ENCODE measurements at regions not wholly inside any gene's neighbourhood (a gene's known extent, or its start where the extent isn't known, plus 50 kb on each side); places are given as distances from the start of the nearest gene placed in this dataset.

- no peak for TF ChIP-seq FOXM1 (IDR thresholded peaks at IDR 0.05; ENCODE audit: borderline replicate concordance)
- ChIA-PET CTCF (no interaction called here), POLR2A (no interaction called here)
- no peak for DNase-seq (ENCODE audit: extremely low spot score)
These were observed 1487.0 kb upstream of the FLRT2 start for GRCh38 chr14:84042992-84043391.

- POLR2A ChIA-PET: no interaction called here
- no peak for TF ChIP-seq HDGF (IDR thresholded peaks at IDR 0.05; ENCODE audit: borderline replicate concordance)
- TF ChIP-seq NFRKB (IDR thresholded peaks at IDR 0.05): no peak
- no peak for TF ChIP-seq ARNT (IDR thresholded peaks at IDR 0.05)
- TF ChIP-seq SUZ12 (IDR thresholded peaks at IDR 0.05): no peak
- no peak for TF ChIP-seq PKNOX1 (IDR thresholded peaks at IDR 0.05)
- no peak for TF ChIP-seq CTBP1 (IDR thresholded peaks at IDR 0.05; ENCODE audit: borderline replicate concordance)
- TF ChIP-seq FOXK2 (IDR thresholded peaks at IDR 0.05): no peak
- TF ChIP-seq BHLHE40 (IDR thresholded peaks at IDR 0.05; ENCODE audit: borderline replicate concordance): no peak
- no peak for DNase-seq (ENCODE audit: extremely low spot score)
- CTCF ChIA-PET: no interaction called here
These were observed 1465.4 kb upstream of the FLRT2 start for GRCh38 chr14:84064316-84065125.

- ChIA-PET POLR2A (no interaction called here), CTCF (no interaction called here)
- no peak for DNase-seq (ENCODE audit: extremely low spot score)
- TF ChIP-seq FOXM1 (IDR thresholded peaks at IDR 0.05; ENCODE audit: borderline replicate concordance) (no peak), SP1 (IDR thresholded peaks at IDR 0.05) (no peak), CTBP1 (IDR thresholded peaks at IDR 0.05; ENCODE audit: borderline replicate concordance) (no peak), ARNT (IDR thresholded peaks at IDR 0.05) (no peak), BHLHE40 (IDR thresholded peaks at IDR 0.05; ENCODE audit: borderline replicate concordance) (no peak), ZNF384 (IDR thresholded peaks at IDR 0.05) (no peak), SUZ12 (IDR thresholded peaks at IDR 0.05) (no peak), HDGF (IDR thresholded peaks at IDR 0.05; ENCODE audit: borderline replicate concordance) (no peak), NFRKB (IDR thresholded peaks at IDR 0.05) (no peak), ELF4 (IDR thresholded peaks at IDR 0.05) (no peak), L3MBTL2 (conservative IDR thresholded peaks at IDR 0.05) (no peak), LEF1 (IDR thresholded peaks at IDR 0.05; ENCODE audit: borderline replicate concordance) (no peak), FOXA1 (IDR thresholded peaks at IDR 0.05) (no peak)
These were observed 1464.1 kb upstream of the FLRT2 start for GRCh38 chr14:84065811-84066210.

- no peak for DNase-seq (ENCODE audit: extremely low spot score)
- CTCF ChIA-PET: no interaction called here
These were observed 1461.7 kb upstream of the FLRT2 start for GRCh38 chr14:84068288-84068687.

GRCh38 chr14:84071061-84071460 is 1458.9 kb upstream of the FLRT2 start:
- no peak for DNase-seq (ENCODE audit: extremely low spot score)
- TF ChIP-seq HDGF (IDR thresholded peaks at IDR 0.05; ENCODE audit: borderline replicate concordance) (no peak), SP1 (IDR thresholded peaks at IDR 0.05) (no peak), SUZ12 (IDR thresholded peaks at IDR 0.05) (no peak), NFRKB (IDR thresholded peaks at IDR 0.05) (no peak), FOXA1 (IDR thresholded peaks at IDR 0.05) (no peak)
- ChIA-PET POLR2A (no interaction called here), CTCF (no interaction called here)

More at GRCh38 chr14:84068288-84068687, 1461.7 kb upstream of the FLRT2 start:
- POLR2A ChIA-PET: no interaction called here
- TF ChIP-seq L3MBTL2 (conservative IDR thresholded peaks at IDR 0.05) (no peak), TARDBP (IDR thresholded peaks at IDR 0.05) (no peak), CTBP1 (IDR thresholded peaks at IDR 0.05; ENCODE audit: borderline replicate concordance) (no peak), ARNT (IDR thresholded peaks at IDR 0.05) (no peak), SP1 (IDR thresholded peaks at IDR 0.05) (no peak), FOXA1 (IDR thresholded peaks at IDR 0.05) (no peak), NFRKB (IDR thresholded peaks at IDR 0.05) (no peak), LEF1 (IDR thresholded peaks at IDR 0.05; ENCODE audit: borderline replicate concordance) (no peak)

GRCh38 chr14:84074626-84075025 is 1455.3 kb upstream of the FLRT2 start:
- ChIA-PET POLR2A (no interaction called here), CTCF (no interaction called here)

GRCh38 chr14:84080944-84081343 is 1449.0 kb upstream of the FLRT2 start:
- TF ChIP-seq FOXM1 (IDR thresholded peaks at IDR 0.05; ENCODE audit: borderline replicate concordance): no peak
- no peak for TF ChIP-seq NFRKB (IDR thresholded peaks at IDR 0.05)
- TF ChIP-seq PKNOX1 (IDR thresholded peaks at IDR 0.05): no peak
- TF ChIP-seq TARDBP (IDR thresholded peaks at IDR 0.05): no peak
- TF ChIP-seq ARNT (IDR thresholded peaks at IDR 0.05): no peak
- ChIA-PET POLR2A (no interaction called here), CTCF (no interaction called here)
- no peak for DNase-seq (ENCODE audit: extremely low spot score)

More at GRCh38 chr14:84074626-84075025, 1455.3 kb upstream of the FLRT2 start:
- DNase-seq (ENCODE audit: extremely low spot score): no peak
- no peak for TF ChIP-seq BHLHE40 (IDR thresholded peaks at IDR 0.05; ENCODE audit: borderline replicate concordance)

GRCh38 chr14:84084056-84084630 is 1445.8 kb upstream of the FLRT2 start:
- DNase-seq (ENCODE audit: extremely low spot score): no peak
- no peak for TF ChIP-seq ARNT (IDR thresholded peaks at IDR 0.05)
- no peak for TF ChIP-seq FOXK2 (IDR thresholded peaks at IDR 0.05)
- no peak for TF ChIP-seq FOXM1 (IDR thresholded peaks at IDR 0.05; ENCODE audit: borderline replicate concordance)
- TF ChIP-seq TARDBP (IDR thresholded peaks at IDR 0.05): no peak
- no peak for TF ChIP-seq NFRKB (IDR thresholded peaks at IDR 0.05)
- no peak for TF ChIP-seq BHLHE40 (IDR thresholded peaks at IDR 0.05; ENCODE audit: borderline replicate concordance)
- no peak for TF ChIP-seq SUZ12 (IDR thresholded peaks at IDR 0.05)
- no peak for TF ChIP-seq LEF1 (IDR thresholded peaks at IDR 0.05; ENCODE audit: borderline replicate concordance)
- TF ChIP-seq L3MBTL2 (conservative IDR thresholded peaks at IDR 0.05): no peak
- TF ChIP-seq PKNOX1 (IDR thresholded peaks at IDR 0.05): no peak
- CTCF ChIA-PET: no interaction called here
- POLR2A ChIA-PET: no interaction called here
